H1 (cell line): ENCODE measurements at regions not wholly inside any gene's neighbourhood (a gene's known extent, or its start where the extent isn't known, plus 50 kb on each side); places are given as distances from the start of the nearest gene placed in this dataset.

ENCODE experiments used
- GTF2F1 ChIP-seq: IDR thresholded peaks from 2 replicates; pipeline ENCODE4 v1.6.1; 2012; ENCODE audit warnings: low read depth, low read length, improper control_type of control experiment, borderline replicate concordance
- HDAC2 ChIP-seq, 2 experiments: fragments of 300-600 bp in 1 of 2; sonication (generic) in 1 of 2; IDR thresholded peaks; 2 replicates each; pipeline ENCODE4 v1.6.1; 2011 to 2012; ENCODE audit warnings: low read depth in 2 of 2, low read length in 2 of 2, mild to moderate bottlenecking in 2 of 2, moderate library complexity in 2 of 2, borderline replicate concordance in 1 of 2, inconsistent platforms in 1 of 2
- RNF2 ChIP-seq: fragments of 200-900, 300-1000 bp; sonication (generic); IDR thresholded peaks from 2 replicates; pipeline ENCODE4 v1.7.1; 2016; ENCODE audit warnings: borderline replicate concordance, low read depth, mild to moderate bottlenecking, antibody characterized with exemption, low read length; ENCODE audit not compliant: poor library complexity, severe bottlenecking; ENCODE audit errors: missing control alignments
- TBP ChIP-seq: IDR thresholded peaks from 2 replicates; pipeline ENCODE4 v1.6.1; 2011; ENCODE audit warnings: low read depth, low read length, improper control_type of control experiment

DNA sequence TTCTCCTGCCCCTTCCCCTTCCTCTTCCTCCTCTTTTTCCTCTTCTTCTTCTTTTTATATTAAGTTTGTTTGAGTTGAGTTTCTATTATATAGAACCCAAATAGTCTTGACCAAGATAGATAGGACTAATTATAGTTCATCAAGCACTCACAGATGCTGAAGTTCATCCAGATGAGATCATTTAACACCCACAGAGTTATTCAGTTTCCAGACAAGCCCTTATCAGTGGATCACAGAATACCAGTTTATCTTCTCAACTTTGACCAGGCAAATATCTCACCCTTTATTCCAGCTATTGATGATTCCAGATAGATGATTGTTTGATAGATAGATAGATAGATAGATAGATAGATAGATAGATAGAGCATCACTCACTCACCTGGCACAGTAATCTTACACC is 87.5 kb downstream of the AXIN2 start (continued):
- TF ChIP-seq HDAC2 (IDR thresholded peaks at IDR 0.05; ENCODE audit: borderline replicate concordance in 1 of 2, low read depth in 2 of 2, low read length in 2 of 2) (no peak), TBP (no peak), RNF2 (no peak), GTF2F1 (no peak)
